WTC11 (cell line): ENCODE measurements at regions not wholly inside any gene's neighbourhood (a gene's known extent, or its start where the extent isn't known, plus 50 kb on each side); places are given as distances from the start of the nearest gene placed in this dataset.

ENCODE experiments used
- ATAC-seq: fragments of 200-7000 bp; cut with Tn5 transposase; 2 replicates; pipeline ENCODE4 v1.10.0; 2021; ENCODE audit warnings: mild to moderate bottlenecking, moderate library complexity
- CTCF ChIA-PET: fragments of 300-600 bp; sonication (Branson Sonifier 250); formaldehyde crosslinking; loops from one replicate; lab custom pipeline; 2021; ENCODE audit warnings: antibody characterized with exemption; lab: Charles Lee
- POLR2A ChIA-PET: fragments of 350-600 bp; sonication (Branson Sonifier 250); formaldehyde crosslinking; loops from one replicate; lab custom pipeline; 2021; ENCODE audit warnings: antibody characterized with exemption; lab: Charles Lee
- DNase-seq: peaks from one replicate; pipeline ENCODE4 v3.0.0; 2021; ENCODE audit warnings: low spot score
- H3K27ac Mint-ChIP-seq: 2 replicates; pipeline ENCODE4 v1.8.0; 2021; ENCODE audit warnings: mixed read lengths
- H3K27me3 Mint-ChIP-seq: 2 replicates; pipeline ENCODE4 v1.8.0; 2021; ENCODE audit warnings: low read depth, mild to moderate bottlenecking, moderate library complexity, mixed read lengths
- H3K36me3 Mint-ChIP-seq: 2 replicates; pipeline ENCODE4 v1.8.0; 2021; ENCODE audit warnings: mixed read lengths
- H3K4me1 Mint-ChIP-seq: 2 replicates; pipeline ENCODE4 v1.8.0; 2022; ENCODE audit warnings: mixed read lengths
- H3K4me3 Mint-ChIP-seq: 2 replicates; pipeline ENCODE4 v1.8.0; 2021; ENCODE audit warnings: mild to moderate bottlenecking, moderate library complexity, mixed read lengths
- H3K9me3 Mint-ChIP-seq: 2 replicates; pipeline ENCODE4 v1.8.0; 2021; ENCODE audit warnings: mixed read lengths
- ATF1 ChIP-seq: sonication (generic); formaldehyde crosslinking; IDR thresholded peaks from 2 replicates; pipeline ENCODE4 v1.8.1; 2023; ENCODE audit warnings: mild to moderate bottlenecking, moderate library complexity, missing genetic modification reagents
- FOXJ3 ChIP-seq: sonication (generic); formaldehyde crosslinking; IDR thresholded peaks from 2 replicates; pipeline ENCODE4 v1.9.0; 2021; ENCODE audit warnings: missing genetic modification reagents, mild to moderate bottlenecking, borderline replicate concordance
- FOXK1 ChIP-seq: sonication (generic); formaldehyde crosslinking; IDR thresholded peaks from 2 replicates; pipeline ENCODE4 v1.8.0; 2022; ENCODE audit warnings: mild to moderate bottlenecking, moderate library complexity, missing genetic modification reagents
- FOXP1 ChIP-seq: sonication (generic); formaldehyde crosslinking; IDR thresholded peaks from 2 replicates; pipeline ENCODE4 v1.8.0; 2022; ENCODE audit warnings: missing genetic modification reagents, mild to moderate bottlenecking, moderate library complexity, borderline replicate concordance
- GRHL2 ChIP-seq: fragments of 250-450 bp; sonication (Bioruptor Pico); IDR thresholded peaks from 2 replicates; pipeline ENCODE4 v1.8.0; 2022; ENCODE audit warnings: mild to moderate bottlenecking, moderate library complexity; ENCODE audit not compliant: insufficient replicate concordance, severe bottlenecking
- GTF2I ChIP-seq: fragments of 250-450 bp; sonication (Bioruptor Pico); conservative IDR thresholded peaks from 2 replicates; pipeline ENCODE4 v1.4.0; 2021; ENCODE audit warnings: mild to moderate bottlenecking
- IRF2 ChIP-seq: sonication (generic); formaldehyde crosslinking; IDR thresholded peaks from 2 replicates; pipeline ENCODE4 v1.8.0; 2022; ENCODE audit warnings: low read depth, missing genetic modification reagents, borderline replicate concordance
- JUN ChIP-seq: sonication (generic); formaldehyde crosslinking; IDR thresholded peaks from 2 replicates; pipeline ENCODE4 v1.8.0; 2023; ENCODE audit warnings: mild to moderate bottlenecking, missing genetic modification reagents
- NFATC4 ChIP-seq: fragments of 250-450 bp; sonication (Bioruptor Pico); IDR thresholded peaks from 2 replicates; pipeline ENCODE4 v1.9.0; 2021; ENCODE audit warnings: mild to moderate bottlenecking
- NR1H2 ChIP-seq: sonication (generic); formaldehyde crosslinking; IDR thresholded peaks from 2 replicates; pipeline ENCODE4 v1.9.0; 2021; ENCODE audit warnings: mild to moderate bottlenecking, moderate library complexity, missing genetic modification reagents
- NR2C2 ChIP-seq: sonication (generic); formaldehyde crosslinking; IDR thresholded peaks from 2 replicates; pipeline ENCODE4 v1.8.0; 2022; ENCODE audit warnings: mild to moderate bottlenecking, missing genetic modification reagents
- OVOL2 ChIP-seq: fragments of 250-450 bp; sonication (Bioruptor Pico); IDR thresholded peaks from 2 replicates; pipeline ENCODE4 v1.9.0; 2021; ENCODE audit warnings: mild to moderate bottlenecking, borderline replicate concordance
- SMAD3 ChIP-seq: sonication (generic); formaldehyde crosslinking; IDR thresholded peaks from 2 replicates; pipeline ENCODE4 v1.8.0; 2022; ENCODE audit warnings: missing genetic modification reagents, mild to moderate bottlenecking, borderline replicate concordance
- ZNF138 ChIP-seq: sonication (generic); formaldehyde crosslinking; conservative IDR thresholded peaks from 2 replicates; pipeline ENCODE4 v1.8.1; 2022; ENCODE audit warnings: mild to moderate bottlenecking, moderate library complexity, missing genetic modification reagents
- ZNF671 ChIP-seq: fragments of 250-450 bp; sonication (Bioruptor Pico); IDR thresholded peaks from 2 replicates; pipeline ENCODE4 v1.8.0; 2021; ENCODE audit warnings: mild to moderate bottlenecking
- TF ChIP-seq, protein P1 (sequence below): sonication (generic); formaldehyde crosslinking; IDR thresholded peaks from 2 replicates; pipeline ENCODE4 v1.8.1; 2022; ENCODE audit warnings: low read depth, mild to moderate bottlenecking, moderate library complexity, missing genetic modification reagents, borderline replicate concordance
- TF ChIP-seq, protein P2 (sequence below): sonication (generic); formaldehyde crosslinking; IDR thresholded peaks from 2 replicates; pipeline ENCODE4 v1.8.1; 2022; ENCODE audit warnings: mild to moderate bottlenecking, missing genetic modification reagents, moderate library complexity, borderline replicate concordance
- TF ChIP-seq, protein P3 (sequence below): sonication (generic); formaldehyde crosslinking; IDR thresholded peaks from 2 replicates; pipeline ENCODE4 v1.8.0; 2023; ENCODE audit warnings: missing genetic modification reagents
- TF ChIP-seq, protein P4 (sequence below): sonication (generic); formaldehyde crosslinking; IDR thresholded peaks from 2 replicates; pipeline ENCODE4 v1.8.0; 2022; ENCODE audit warnings: mild to moderate bottlenecking, missing genetic modification reagents
- TF ChIP-seq, protein P5 (sequence below): fragments of 250-450 bp; sonication (Bioruptor Pico); conservative IDR thresholded peaks from 2 replicates; pipeline ENCODE4 v1.9.0; 2021; ENCODE audit warnings: mild to moderate bottlenecking
- TF ChIP-seq, protein P6 (sequence below): fragments of 200-600 bp; IDR thresholded peaks from 2 replicates; pipeline ENCODE4 v1.8.0; 2022; ENCODE audit warnings: antibody characterized with exemption
- TF ChIP-seq, protein P7 (sequence below): sonication (generic); formaldehyde crosslinking; IDR thresholded peaks from 2 replicates; pipeline ENCODE4 v1.8.1; 2023; ENCODE audit warnings: mild to moderate bottlenecking, missing genetic modification reagents

DNA sequence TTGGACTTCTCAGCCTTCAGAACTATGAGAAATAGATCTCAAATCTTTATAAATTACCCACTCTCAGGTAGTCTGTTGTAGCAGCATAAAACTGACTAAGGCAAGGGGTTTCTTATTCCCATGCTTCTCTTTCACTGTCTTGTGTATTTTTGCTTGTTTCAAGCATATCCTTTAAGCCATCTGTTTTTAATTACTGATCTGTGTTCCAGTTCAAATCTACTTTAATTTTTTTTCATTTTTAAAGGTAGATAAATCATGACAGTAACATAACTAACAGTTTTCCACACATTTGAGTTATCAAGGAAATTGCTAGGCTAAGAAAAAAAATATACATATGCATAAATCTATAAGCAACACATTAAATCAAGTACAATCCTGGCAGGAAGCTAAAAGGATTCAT lies 317.9 kb upstream of the TNP1 start:
- no peak for ATAC-seq
- Mint-ChIP-seq H3K36me3 (peaks cover 15% of the 10 kb centered on the region), H3K4me1 (peaks cover 6% of the 10 kb centered on the region), H3K27me3 (no peaks in the 10 kb centered on the region; the same call in 1 of the 2 replicates), H3K9me3 (peaks cover 41% of the 10 kb centered on the region), H3K27ac (no peak overlapping the region), H3K4me3 (no peak overlapping the region)
- ChIA-PET POLR2A (no interaction called here), CTCF (no interaction called here)
- DNase-seq = no peak
- TF ChIP-seq FOXK1 (CRISPR knock-in tag) (no peak), GRHL2 (CRISPR knock-in tag) (no peak), FOXP1 (CRISPR knock-in tag) (no peak), NR2C2 (CRISPR knock-in tag) (no peak), NFATC4 (no peak), FOXJ3 (CRISPR knock-in tag) (no peak), NR1H2 (CRISPR knock-in tag) (no peak), JUN (CRISPR knock-in tag) (no peak)
- TF ChIP-seq, protein P1, sequence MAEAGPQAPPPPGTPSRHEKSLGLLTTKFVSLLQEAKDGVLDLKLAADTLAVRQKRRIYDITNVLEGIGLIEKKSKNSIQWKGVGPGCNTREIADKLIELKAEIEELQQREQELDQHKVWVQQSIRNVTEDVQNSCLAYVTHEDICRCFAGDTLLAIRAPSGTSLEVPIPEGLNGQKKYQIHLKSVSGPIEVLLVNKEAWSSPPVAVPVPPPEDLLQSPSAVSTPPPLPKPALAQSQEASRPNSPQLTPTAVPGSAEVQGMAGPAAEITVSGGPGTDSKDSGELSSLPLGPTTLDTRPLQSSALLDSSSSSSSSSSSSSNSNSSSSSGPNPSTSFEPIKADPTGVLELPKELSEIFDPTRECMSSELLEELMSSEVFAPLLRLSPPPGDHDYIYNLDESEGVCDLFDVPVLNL = no peak
- TF ChIP-seq, protein P2, sequence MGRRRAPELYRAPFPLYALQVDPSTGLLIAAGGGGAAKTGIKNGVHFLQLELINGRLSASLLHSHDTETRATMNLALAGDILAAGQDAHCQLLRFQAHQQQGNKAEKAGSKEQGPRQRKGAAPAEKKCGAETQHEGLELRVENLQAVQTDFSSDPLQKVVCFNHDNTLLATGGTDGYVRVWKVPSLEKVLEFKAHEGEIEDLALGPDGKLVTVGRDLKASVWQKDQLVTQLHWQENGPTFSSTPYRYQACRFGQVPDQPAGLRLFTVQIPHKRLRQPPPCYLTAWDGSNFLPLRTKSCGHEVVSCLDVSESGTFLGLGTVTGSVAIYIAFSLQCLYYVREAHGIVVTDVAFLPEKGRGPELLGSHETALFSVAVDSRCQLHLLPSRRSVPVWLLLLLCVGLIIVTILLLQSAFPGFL = no peak

DNA sequence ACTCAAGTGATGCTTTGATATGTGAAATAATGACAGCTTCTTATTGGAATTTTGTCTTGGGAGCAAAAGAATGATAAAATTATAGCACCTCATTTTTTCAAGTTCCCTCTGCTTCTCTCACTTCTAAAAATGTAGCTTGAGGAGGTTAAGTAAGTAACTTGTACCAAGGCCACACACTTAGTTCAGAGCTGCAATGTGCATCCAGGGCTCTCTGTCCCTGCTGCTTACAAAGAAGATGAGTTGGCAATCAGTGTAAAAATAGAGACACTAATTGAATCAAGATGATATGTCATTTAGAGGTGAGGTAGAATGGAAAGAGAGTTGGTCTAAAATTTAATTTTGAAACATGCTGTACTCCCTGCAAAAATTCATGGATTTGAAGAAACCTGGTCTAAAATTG lies 312.0 kb upstream of the TNP1 start:
- H3K4me1 Mint-ChIP-seq = no peaks in the 10 kb centered on the region
- peaks cover 12% of the 10 kb centered on the region; the same call in 1 of the 2 replicates for H3K36me3 Mint-ChIP-seq
- DNase-seq (no peak), ATAC-seq (no peak)
- no peaks in the 10 kb centered on the region; the same call in 1 of the 2 replicates for H3K27me3 Mint-ChIP-seq
- peaks cover 35% of the 10 kb centered on the region for H3K9me3 Mint-ChIP-seq
- no peak overlapping the region for H3K4me3 Mint-ChIP-seq
- POLR2A ChIA-PET = no interaction called here
- no peak overlapping the region for H3K27ac Mint-ChIP-seq
- CTCF ChIA-PET = no interaction called here
- no peak for TF ChIP-seq SMAD3 (CRISPR knock-in tag)
- TF ChIP-seq ZNF138 (CRISPR knock-in tag) = no peak

DNA sequence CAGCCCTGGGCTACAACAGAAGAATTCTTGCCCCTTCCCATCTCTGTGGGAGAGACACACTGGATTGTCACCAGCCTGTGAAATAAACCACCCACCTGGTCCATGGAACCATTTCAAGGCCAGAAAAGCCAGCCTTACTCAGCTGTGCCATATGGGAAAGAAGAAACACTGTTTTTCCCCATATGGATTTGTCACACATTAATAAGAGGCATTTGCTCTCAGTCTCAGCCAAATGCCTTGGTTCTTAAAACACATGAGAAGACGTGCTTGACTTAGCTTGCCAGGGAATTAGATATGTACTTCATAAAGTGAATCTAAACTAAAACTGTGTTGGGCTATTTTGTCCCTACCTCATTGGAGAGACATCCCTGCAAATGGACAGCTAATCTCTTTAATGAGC lies 308.6 kb upstream of the TNP1 start:
- Mint-ChIP-seq H3K27me3 (no peaks in the 10 kb centered on the region; the same call in 1 of the 2 replicates), H3K4me3 (no peak overlapping the region)
- CTCF ChIA-PET = no interaction called here
- TF ChIP-seq, protein P3, sequence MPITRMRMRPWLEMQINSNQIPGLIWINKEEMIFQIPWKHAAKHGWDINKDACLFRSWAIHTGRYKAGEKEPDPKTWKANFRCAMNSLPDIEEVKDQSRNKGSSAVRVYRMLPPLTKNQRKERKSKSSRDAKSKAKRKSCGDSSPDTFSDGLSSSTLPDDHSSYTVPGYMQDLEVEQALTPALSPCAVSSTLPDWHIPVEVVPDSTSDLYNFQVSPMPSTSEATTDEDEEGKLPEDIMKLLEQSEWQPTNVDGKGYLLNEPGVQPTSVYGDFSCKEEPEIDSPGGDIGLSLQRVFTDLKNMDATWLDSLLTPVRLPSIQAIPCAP (CRISPR knock-in tag) = no peak
- TF ChIP-seq NR1H2 (CRISPR knock-in tag) (no peak), ZNF671 (CRISPR knock-in tag) (no peak), GTF2I (CRISPR knock-in tag) (no peak), FOXK1 (CRISPR knock-in tag) (no peak), ATF1 (CRISPR knock-in tag) (no peak), OVOL2 (CRISPR knock-in tag) (no peak), IRF2 (CRISPR knock-in tag) (no peak)
- TF ChIP-seq, protein P4, sequence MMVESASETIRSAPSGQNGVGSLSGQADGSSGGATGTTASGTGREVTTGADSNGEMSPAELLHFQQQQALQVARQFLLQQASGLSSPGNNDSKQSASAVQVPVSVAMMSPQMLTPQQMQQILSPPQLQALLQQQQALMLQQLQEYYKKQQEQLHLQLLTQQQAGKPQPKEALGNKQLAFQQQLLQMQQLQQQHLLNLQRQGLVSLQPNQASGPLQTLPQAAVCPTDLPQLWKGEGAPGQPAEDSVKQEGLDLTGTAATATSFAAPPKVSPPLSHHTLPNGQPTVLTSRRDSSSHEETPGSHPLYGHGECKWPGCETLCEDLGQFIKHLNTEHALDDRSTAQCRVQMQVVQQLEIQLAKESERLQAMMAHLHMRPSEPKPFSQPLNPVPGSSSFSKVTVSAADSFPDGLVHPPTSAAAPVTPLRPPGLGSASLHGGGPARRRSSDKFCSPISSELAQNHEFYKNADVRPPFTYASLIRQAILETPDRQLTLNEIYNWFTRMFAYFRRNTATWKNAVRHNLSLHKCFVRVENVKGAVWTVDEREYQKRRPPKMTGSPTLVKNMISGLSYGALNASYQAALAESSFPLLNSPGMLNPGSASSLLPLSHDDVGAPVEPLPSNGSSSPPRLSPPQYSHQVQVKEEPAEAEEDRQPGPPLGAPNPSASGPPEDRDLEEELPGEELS (CRISPR knock-in tag) = no peak
- TF ChIP-seq, protein P5, sequence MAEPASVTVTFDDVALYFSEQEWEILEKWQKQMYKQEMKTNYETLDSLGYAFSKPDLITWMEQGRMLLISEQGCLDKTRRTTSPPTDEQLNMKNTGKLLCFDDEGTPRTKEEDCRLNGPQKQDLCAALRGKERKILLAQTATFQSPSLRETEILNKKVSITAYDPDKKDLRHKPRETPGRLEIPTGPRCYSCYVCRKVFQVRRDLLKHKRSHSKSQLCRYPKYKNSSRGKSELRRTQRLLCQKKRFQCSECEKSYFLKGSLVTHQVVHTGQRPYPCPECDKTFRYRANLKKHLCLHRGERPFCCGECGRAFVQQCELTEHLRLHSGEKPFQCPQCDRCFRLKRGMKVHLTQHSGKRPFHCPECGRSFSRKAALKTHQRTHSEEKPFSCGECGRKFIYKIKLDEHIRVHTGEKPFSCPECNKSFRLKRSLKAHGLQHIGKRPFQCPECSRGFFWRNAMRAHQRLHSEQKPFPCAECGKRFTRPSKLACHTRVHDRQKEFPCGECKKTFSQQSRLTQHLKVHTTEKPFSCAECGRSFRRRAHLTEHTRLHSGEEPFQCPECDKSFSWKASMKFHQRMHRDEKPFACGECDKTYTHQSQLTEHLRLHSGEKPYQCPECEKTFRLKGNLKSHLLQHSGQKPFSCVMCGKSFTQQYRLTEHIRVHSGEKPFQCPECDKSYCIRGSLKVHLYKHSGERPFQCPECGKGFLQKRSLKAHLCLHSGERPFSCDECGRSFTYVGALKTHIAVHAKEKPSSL (CRISPR knock-in tag) = no peak
- TF ChIP-seq, protein P6, sequence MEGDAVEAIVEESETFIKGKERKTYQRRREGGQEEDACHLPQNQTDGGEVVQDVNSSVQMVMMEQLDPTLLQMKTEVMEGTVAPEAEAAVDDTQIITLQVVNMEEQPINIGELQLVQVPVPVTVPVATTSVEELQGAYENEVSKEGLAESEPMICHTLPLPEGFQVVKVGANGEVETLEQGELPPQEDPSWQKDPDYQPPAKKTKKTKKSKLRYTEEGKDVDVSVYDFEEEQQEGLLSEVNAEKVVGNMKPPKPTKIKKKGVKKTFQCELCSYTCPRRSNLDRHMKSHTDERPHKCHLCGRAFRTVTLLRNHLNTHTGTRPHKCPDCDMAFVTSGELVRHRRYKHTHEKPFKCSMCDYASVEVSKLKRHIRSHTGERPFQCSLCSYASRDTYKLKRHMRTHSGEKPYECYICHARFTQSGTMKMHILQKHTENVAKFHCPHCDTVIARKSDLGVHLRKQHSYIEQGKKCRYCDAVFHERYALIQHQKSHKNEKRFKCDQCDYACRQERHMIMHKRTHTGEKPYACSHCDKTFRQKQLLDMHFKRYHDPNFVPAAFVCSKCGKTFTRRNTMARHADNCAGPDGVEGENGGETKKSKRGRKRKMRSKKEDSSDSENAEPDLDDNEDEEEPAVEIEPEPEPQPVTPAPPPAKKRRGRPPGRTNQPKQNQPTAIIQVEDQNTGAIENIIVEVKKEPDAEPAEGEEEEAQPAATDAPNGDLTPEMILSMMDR = no peak
- TF ChIP-seq, protein P7, sequence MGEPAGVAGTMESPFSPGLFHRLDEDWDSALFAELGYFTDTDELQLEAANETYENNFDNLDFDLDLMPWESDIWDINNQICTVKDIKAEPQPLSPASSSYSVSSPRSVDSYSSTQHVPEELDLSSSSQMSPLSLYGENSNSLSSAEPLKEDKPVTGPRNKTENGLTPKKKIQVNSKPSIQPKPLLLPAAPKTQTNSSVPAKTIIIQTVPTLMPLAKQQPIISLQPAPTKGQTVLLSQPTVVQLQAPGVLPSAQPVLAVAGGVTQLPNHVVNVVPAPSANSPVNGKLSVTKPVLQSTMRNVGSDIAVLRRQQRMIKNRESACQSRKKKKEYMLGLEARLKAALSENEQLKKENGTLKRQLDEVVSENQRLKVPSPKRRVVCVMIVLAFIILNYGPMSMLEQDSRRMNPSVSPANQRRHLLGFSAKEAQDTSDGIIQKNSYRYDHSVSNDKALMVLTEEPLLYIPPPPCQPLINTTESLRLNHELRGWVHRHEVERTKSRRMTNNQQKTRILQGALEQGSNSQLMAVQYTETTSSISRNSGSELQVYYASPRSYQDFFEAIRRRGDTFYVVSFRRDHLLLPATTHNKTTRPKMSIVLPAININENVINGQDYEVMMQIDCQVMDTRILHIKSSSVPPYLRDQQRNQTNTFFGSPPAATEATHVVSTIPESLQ (CRISPR knock-in tag) = no peak

More for the DNA sequence above, 308.6 kb upstream of the TNP1 start:
- no peaks in the 10 kb centered on the region for H3K4me1 Mint-ChIP-seq
- DNase-seq = no peak
- POLR2A ChIA-PET = no interaction called here
- H3K36me3 Mint-ChIP-seq = no peaks in the 10 kb centered on the region
- no peak for ATAC-seq
- H3K9me3 Mint-ChIP-seq = peaks cover 22% of the 10 kb centered on the region
- H3K27ac Mint-ChIP-seq = no peak overlapping the region
